Stimulated activated memory B cell treated with anti-CD40 and anti-IgM and Interleukin-4, amounts not matched to agents 10 μg/mL and 1 μg/mL and 100 μg/mL, for 72 hours (primary cell): ENCODE measurements at regions not wholly inside any gene's neighbourhood (a gene's known extent, or its start where the extent isn't known, plus 50 kb on each side); places are given as distances from the start of the nearest gene placed in this dataset.

Experiments
- ATAC-seq: fragments of 150-1000 bp; cut with Tn5 transposase; 2 replicates; pipeline ENCODE4 v1.10.0; 2021
- H3K27ac Mint-ChIP-seq: one replicate; pipeline ENCODE4 v1.8.0; 2022; ENCODE audit warnings: mild to moderate bottlenecking, mixed read lengths
- H3K27me3 Mint-ChIP-seq: one replicate; pipeline ENCODE4 v1.8.0; 2022; ENCODE audit warnings: mixed read lengths
- H3K36me3 Mint-ChIP-seq: one replicate; pipeline ENCODE4 v1.8.0; 2022; ENCODE audit warnings: mixed read lengths
- H3K4me1 Mint-ChIP-seq: one replicate; pipeline ENCODE4 v1.8.0; 2022; ENCODE audit warnings: mixed read lengths
- H3K4me3 Mint-ChIP-seq: one replicate; pipeline ENCODE4 v1.8.0; 2022; ENCODE audit warnings: mild to moderate bottlenecking, moderate library complexity, mixed read lengths
- H3K9me3 Mint-ChIP-seq: one replicate; pipeline ENCODE4 v1.8.0; 2022; ENCODE audit warnings: mixed read lengths

DNA sequence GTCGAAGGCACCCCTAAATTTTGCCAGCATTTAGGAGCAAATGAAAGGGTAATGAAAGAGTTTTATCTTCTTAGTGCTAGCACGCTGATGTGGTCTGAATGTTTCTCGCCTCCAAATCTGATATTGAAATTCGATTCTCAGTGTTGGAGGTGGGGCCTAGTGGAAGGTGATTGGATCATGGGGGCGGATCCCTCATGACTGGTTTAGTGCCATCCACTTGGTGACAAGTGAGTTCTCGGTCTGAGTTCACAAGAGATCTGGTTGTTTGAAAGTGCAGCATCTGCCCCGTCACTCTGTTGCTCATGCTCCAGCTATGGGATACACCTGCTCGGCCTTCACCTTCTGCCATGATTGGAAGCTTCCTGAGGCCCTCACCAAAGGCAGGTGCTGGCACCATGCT lies 75.1 kb upstream of the ZBTB40 start:
- H3K36me3 Mint-ChIP-seq, result no peaks in the 10 kb centered on the region
- H3K4me1 Mint-ChIP-seq, result no peaks in the 10 kb centered on the region
- H3K27ac Mint-ChIP-seq, result no peak overlapping the region
- H3K9me3 Mint-ChIP-seq, result peaks cover 6% of the 10 kb centered on the region
- no peak overlapping the region for H3K4me3 Mint-ChIP-seq
- H3K27me3 Mint-ChIP-seq, result peaks cover 9% of the 10 kb centered on the region
- no peak for ATAC-seq

DNA sequence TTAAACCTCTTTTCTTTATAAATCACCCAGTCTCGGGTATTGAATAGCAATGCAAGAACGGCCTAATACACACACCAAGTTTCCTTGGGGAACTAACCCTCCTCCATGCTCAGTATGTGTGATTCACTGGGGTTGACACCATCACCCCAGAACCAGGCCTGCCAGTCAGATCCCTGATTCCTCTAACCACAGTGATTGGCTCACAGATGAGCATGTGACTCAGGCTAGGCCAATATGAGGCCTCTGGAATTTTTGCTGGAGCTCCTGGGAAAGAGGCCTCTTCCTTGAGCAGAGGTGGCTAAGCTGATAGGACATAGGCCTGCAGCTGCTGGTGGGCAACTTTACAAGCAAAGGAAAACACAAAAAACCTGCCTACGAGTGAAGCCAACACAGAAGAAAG lies 74.7 kb upstream of the ZBTB40 start:
- H3K9me3 Mint-ChIP-seq, result peaks cover 6% of the 10 kb centered on the region
- no peak overlapping the region for H3K27ac Mint-ChIP-seq
- no peaks in the 10 kb centered on the region for H3K4me1 Mint-ChIP-seq
- H3K36me3 Mint-ChIP-seq, result no peaks in the 10 kb centered on the region
- H3K4me3 Mint-ChIP-seq, result no peak overlapping the region
- ATAC-seq, result no peak
- H3K27me3 Mint-ChIP-seq, result peaks cover 9% of the 10 kb centered on the region

DNA sequence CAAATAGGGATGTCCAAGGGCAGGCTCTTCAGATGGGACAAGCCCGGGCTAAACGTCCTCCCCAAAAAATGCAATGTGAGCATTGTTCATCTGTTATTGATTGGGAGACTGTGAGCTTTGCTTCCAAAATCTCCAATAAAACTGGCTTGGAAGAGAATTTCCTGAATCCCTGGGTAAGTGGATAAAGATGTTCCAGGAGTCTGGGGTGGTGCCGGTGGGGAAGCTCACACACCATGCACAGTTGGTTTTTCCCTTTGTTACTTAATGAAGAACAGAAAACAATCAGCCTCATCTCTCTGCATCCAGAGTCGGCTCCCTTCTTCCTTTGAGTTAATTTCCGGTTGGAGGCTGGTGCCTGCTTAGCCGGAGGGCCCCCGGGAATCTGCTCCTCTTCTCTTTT lies 72.1 kb upstream of the ZBTB40 start:
- peaks cover 21% of the 10 kb centered on the region for H3K27me3 Mint-ChIP-seq
- H3K4me3 Mint-ChIP-seq, result no peak overlapping the region
- ATAC-seq, result no peak
- H3K9me3 Mint-ChIP-seq, result no peaks in the 10 kb centered on the region
- no peaks in the 10 kb centered on the region for H3K4me1 Mint-ChIP-seq
- H3K36me3 Mint-ChIP-seq, result no peaks in the 10 kb centered on the region
- no peak overlapping the region for H3K27ac Mint-ChIP-seq

GRCh38 chr1:22380024-22380785 lies 71.4 kb upstream of the ZBTB40 start:
- Mint-ChIP-seq H3K9me3 (no peaks in the 10 kb centered on the region), H3K36me3 (no peaks in the 10 kb centered on the region), H3K27ac (no peak overlapping the region), H3K4me3 (no peak overlapping the region), H3K27me3 (peaks cover 21% of the 10 kb centered on the region), H3K4me1 (no peaks in the 10 kb centered on the region)
- no peak for ATAC-seq

DNA sequence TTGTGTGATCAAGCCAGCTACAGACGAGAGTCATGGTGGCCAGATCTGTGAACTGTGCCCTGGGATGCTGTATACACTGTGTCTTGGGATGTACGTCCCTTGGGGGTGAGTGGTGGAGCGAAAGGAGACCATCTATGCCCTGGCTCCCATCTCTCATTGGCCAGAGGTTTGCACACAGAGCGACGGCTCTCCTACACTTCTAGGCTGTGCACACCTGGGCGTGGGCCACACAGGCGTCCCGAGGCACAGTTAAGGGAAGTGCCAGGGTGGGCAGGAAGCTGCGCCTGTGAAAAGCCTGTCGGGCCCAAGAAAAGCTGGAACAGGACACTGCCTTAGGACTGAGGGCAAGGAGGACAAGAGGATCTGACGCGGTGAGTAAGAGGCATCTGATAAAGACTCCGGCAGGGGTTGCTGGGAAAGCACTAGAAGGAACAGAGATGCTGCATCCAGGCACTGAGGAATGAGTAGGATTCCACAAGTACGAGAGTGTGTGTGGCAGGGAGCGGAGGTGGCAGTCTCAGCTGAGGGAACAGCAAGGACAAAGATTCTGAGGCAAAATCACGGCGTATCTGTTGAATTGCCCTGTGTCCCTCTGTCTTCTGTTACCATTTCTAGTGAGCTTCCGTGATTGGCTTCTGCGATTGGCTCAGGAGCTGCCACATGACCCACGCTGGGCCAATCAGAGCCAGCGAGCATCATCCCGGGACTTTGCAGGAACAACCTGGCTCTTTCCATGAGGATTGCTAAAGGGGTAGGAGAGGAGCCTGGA lies 67.9 kb upstream of the ZBTB40 start:
- no peak overlapping the region for H3K27ac Mint-ChIP-seq

GRCh38 chr1:22385537-22385936 lies 66.1 kb upstream of the ZBTB40 start:
- no peaks in the 10 kb centered on the region for H3K4me1 Mint-ChIP-seq
- no peak for ATAC-seq
- no peaks in the 10 kb centered on the region for H3K36me3 Mint-ChIP-seq
- H3K27me3 Mint-ChIP-seq, result peaks cover 46% of the 10 kb centered on the region
- no peak overlapping the region for H3K4me3 Mint-ChIP-seq
- no peaks in the 10 kb centered on the region for H3K9me3 Mint-ChIP-seq
- H3K27ac Mint-ChIP-seq, result no peak overlapping the region

More for the DNA sequence above, 67.9 kb upstream of the ZBTB40 start:
- no peaks in the 10 kb centered on the region for H3K4me1 Mint-ChIP-seq
- no peak overlapping the region for H3K4me3 Mint-ChIP-seq
- H3K9me3 Mint-ChIP-seq, result no peaks in the 10 kb centered on the region
- H3K27me3 Mint-ChIP-seq, result peaks cover 47% of the 10 kb centered on the region
- H3K36me3 Mint-ChIP-seq, result no peaks in the 10 kb centered on the region
- no peak for ATAC-seq

- no peak for ATAC-seq
- Mint-ChIP-seq H3K27ac (no peak overlapping the region), H3K4me3 (no peak overlapping the region), H3K36me3 (no peaks in the 10 kb centered on the region), H3K4me1 (no peaks in the 10 kb centered on the region), H3K9me3 (no peaks in the 10 kb centered on the region), H3K27me3 (peaks cover 48% of the 10 kb centered on the region)
Measured at GRCh38 chr1:22386774-22387173, 64.9 kb upstream of the ZBTB40 start.

DNA sequence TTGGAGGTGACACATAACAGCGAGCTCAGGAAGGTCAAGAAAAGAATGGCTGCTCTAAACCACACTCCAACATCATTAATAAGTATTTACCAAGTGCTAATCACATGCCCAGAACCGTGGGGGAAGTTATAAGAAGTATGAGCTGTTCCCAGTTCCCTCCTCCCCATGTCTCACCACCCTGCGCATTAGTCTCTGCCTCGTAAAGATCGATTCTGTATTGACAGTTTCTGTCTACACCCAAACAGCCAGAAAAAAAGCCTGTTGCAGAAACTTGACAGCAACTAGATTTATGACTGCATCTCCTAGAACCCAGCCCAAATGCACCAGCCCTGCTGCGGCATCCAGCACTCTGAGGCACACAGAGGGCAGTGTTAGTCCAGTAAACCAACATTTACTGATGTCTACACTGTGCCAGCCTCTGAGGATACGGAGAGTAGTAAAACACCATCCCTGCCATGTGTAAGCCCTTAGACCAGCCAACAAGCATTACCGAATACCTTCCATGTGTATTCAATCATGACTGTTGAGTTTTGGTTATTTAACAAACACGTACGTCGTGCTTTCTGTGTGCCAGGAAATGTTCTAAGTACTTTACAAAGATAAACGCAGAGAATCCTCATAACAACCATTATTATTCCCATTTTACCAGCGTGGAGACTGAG lies 63.6 kb upstream of the ZBTB40 start:
- Mint-ChIP-seq H3K36me3 (no peaks in the 10 kb centered on the region), H3K27me3 (peaks cover 53% of the 10 kb centered on the region)

DNA sequence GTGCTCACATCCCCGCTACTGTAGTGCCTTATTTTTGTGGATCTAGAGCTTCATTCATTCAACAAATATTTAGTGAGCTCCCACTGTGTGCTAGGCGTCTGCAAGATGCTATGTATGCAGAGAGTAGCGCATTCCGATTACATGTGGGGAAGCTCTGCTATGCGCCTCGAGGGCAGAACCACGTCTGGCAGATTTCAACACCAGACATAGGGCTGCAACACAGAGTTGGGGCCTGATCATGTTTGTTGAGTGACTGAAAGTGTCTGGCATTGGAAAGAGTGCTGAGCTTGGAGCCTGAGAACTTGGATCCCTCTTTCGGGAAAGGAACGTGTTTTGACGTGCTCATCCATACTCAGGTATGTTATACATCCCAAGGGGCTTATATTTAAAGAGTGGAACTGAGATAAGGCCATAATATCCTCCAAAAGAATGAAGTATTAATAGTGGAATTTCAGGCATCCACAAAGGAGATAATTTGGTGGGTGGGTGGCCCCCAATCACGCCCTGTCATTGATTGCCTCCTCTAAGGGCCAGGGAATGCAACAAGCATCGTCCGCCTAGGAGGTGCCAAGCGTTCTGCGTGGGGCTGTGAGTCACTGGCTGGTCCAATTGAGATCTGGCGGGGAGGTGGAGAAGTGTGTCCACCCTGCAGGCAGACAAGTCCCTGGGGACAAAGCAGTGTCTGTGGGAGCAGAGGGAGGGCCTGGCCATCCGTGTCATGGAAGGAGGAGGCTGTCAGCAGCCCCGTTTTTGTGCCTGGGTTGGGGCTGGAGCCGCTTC lies 62.8 kb upstream of the ZBTB40 start:
- no peaks in the 10 kb centered on the region for H3K9me3 Mint-ChIP-seq
- H3K36me3 Mint-ChIP-seq, result no peaks in the 10 kb centered on the region
- peaks cover 48% of the 10 kb centered on the region for H3K27me3 Mint-ChIP-seq
- no peaks in the 10 kb centered on the region for H3K4me1 Mint-ChIP-seq
- ATAC-seq, result no peak
- no peak overlapping the region for H3K27ac Mint-ChIP-seq
- H3K4me3 Mint-ChIP-seq, result no peak overlapping the region

More for the DNA sequence above, 63.6 kb upstream of the ZBTB40 start:
- Mint-ChIP-seq H3K4me3 (no peak overlapping the region), H3K27ac (no peak overlapping the region), H3K9me3 (no peaks in the 10 kb centered on the region), H3K4me1 (no peaks in the 10 kb centered on the region)
- no peak for ATAC-seq

DNA sequence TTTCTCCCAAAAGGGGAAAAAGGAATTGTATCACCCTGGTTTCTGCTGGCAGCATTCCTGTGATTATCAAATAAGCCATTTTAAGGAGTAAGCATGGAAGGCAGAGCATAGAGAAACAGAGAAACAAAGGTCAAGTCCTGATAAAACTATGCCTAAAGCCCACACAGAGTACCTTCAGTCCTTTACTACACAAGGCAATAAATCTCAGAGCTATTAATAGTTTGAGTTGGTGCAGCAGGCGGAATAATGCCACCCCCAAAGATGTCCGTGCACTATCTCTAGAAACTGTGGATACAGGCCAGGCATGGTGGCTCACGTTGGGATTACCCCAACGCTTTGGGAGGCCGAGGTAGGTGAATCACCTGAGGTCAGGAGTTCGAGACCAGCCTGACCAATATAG lies 58.1 kb upstream of the ZBTB40 start:
- ATAC-seq, result no peak
- Mint-ChIP-seq H3K36me3 (no peaks in the 10 kb centered on the region), H3K27me3 (peaks cover 39% of the 10 kb centered on the region)

DNA sequence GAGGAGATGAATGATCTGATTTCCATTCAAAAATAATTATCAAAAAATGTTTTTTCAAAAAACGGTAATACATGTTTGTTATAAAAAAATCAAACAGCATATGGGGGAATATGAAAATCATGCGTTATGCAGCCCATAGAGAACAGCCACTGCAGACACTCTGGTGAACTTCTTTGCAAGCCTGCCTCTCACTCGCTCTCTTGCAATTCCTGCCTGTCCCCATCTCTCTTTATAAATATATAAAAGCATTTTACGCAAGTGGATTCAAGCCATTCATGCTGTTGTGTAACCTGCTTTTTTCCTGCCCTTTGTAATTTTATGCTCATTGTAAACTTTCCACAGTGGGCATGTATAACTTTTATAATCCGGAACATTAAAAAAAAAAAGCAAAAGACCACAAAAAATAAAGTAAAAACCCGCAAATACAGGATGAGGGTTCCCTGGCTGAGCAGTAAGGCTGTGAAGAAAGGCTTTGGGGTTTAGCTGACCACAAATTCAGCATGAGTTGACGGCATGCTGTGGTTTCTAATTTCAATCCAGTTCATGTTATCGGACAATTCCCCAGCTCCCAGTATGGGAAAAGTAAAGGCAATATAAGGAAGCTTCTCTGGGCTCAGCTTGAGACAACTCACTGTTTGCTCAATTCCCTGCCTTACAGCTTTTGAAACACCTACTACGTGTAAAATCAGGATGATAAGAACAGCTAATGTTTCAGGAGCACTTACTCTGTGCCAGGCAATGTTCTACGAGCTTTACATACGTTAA lies 52.8 kb upstream of the ZBTB40 start:
- no peak for ATAC-seq
- H3K9me3 Mint-ChIP-seq, result no peaks in the 10 kb centered on the region
- no peak overlapping the region for H3K4me3 Mint-ChIP-seq
- no peaks in the 10 kb centered on the region for H3K36me3 Mint-ChIP-seq
- peaks cover 61% of the 10 kb centered on the region for H3K27me3 Mint-ChIP-seq
- H3K27ac Mint-ChIP-seq, result no peak overlapping the region
- H3K4me1 Mint-ChIP-seq, result no peaks in the 10 kb centered on the region

More for the DNA sequence above, 58.1 kb upstream of the ZBTB40 start:
- Mint-ChIP-seq H3K4me3 (no peak overlapping the region), H3K27ac (no peak overlapping the region), H3K9me3 (no peaks in the 10 kb centered on the region), H3K4me1 (no peaks in the 10 kb centered on the region)

DNA sequence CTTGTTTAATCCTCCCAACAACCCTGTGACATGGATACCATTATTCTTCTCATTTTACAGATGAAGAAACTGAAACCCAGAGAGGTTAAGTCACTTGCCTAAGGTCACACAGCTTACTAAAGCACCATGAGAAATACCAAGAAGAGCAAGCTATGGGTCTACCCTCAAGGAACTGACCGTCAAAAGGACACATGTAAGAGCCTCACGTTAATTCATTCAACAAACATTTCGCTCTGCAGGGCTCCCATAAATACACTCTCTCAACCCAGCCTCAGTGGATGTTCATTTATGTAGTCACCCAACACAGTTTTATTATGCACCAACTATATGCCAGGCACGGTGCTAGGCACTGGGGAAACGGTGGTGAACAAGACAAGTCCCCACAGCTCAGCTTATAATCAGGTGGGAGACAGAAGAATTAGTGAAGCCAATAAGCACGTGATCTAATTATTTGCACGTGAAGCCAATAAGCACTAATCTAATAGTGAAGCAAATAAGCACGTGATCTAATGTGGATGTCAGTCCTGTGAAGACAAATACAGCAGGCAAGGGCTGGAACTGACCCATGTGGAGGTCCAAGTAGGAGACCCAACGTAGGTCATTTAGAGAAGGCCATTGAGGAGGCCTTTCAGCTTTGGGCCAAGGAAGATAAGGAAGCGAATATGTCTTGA lies 52.1 kb upstream of the ZBTB40 start:
- Mint-ChIP-seq H3K36me3 (no peaks in the 10 kb centered on the region), H3K4me3 (no peak overlapping the region), H3K4me1 (no peaks in the 10 kb centered on the region), H3K27me3 (peaks cover 69% of the 10 kb centered on the region), H3K27ac (no peak overlapping the region), H3K9me3 (no peaks in the 10 kb centered on the region)
- ATAC-seq, result no peak
